Neural crest cell (in vitro differentiated cells): ENCODE measurements at regions not wholly inside any gene's neighbourhood (a gene's known extent, or its start where the extent isn't known, plus 50 kb on each side); places are given as distances from the start of the nearest gene placed in this dataset.
A peak's percentile ranks its signal among the peaks of the same experiment; 100 is the strongest.

ENCODE experiments used
- DNase-seq: peaks from one replicate; pipeline ENCODE4 v3.0.0; 2021; ENCODE audit warnings: low read depth, mixed read lengths, low spot score
- H3K27ac Mint-ChIP-seq: one replicate; pipeline ENCODE4 v1.8.0; 2021; ENCODE audit warnings: mild to moderate bottlenecking, mixed read lengths; ENCODE audit not compliant: unreplicated experiment
- H3K27me3 Mint-ChIP-seq: 2 replicates; pipeline ENCODE4 v1.8.0; 2021; ENCODE audit warnings: low read depth, mild to moderate bottlenecking, mixed read lengths
- H3K36me3 Mint-ChIP-seq: 2 replicates; pipeline ENCODE4 v1.8.0; 2021; ENCODE audit warnings: low read depth, mild to moderate bottlenecking, mixed read lengths
- H3K4me1 Mint-ChIP-seq: 2 replicates; pipeline ENCODE4 v1.8.0; 2021; ENCODE audit warnings: mixed read lengths
- H3K4me3 Mint-ChIP-seq: one replicate; pipeline ENCODE4 v1.8.0; 2021; ENCODE audit warnings: mild to moderate bottlenecking, mixed read lengths
- H3K9me3 Mint-ChIP-seq: 2 replicates; pipeline ENCODE4 v1.8.0; 2021; ENCODE audit warnings: mixed read lengths
- TF ChIP-seq, protein P1 (sequence below): fragments of 200-600 bp; sonication (generic); conservative IDR thresholded peaks from 2 replicates; pipeline ENCODE4 v1.5.0; 2021; ENCODE audit warnings: antibody characterized with exemption, mild to moderate bottlenecking

DNA sequence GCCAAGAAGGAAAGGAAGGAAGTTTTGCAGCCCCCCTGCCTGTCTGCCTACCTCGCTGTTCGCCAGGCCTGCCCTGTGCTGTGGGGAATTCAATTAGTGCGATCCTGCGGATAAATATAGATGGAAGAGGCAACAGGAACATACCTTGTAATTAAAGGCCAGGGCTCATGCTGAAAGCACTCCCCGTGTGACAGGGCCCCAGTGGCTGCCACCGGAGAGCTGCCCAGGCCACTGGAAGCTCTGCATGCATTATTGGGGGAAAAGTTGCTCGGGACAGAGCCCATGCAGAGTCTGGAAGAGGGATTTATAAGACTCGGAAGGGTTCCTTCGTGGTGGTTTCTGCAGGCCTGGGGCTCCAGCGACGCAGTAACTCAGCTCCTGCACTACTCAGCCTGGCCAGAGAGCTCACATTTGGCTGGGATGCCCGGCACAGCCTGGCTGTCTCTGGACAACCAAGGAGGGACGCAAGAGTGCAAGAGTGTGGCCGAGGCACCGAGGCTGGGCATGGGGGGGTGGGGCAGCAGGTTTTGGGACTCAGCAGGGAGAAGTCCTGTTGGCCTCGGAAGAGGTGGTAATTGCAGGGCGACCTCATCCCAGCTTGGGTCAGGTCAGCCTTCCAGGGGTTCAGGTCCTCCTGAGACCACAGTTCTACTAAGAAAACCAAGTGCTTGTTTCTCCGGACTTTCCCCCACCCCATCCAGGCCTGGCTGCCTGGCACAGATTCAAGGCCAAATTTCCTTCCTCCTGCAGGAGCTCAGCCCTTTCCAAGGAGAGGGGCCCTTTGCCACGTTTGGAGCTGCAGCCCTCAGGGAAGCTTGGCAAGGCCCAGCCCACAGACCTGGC is 68.1 kb upstream of the GGTA1 start:
- peaks cover 34% of the 10 kb centered on the region for H3K4me1 Mint-ChIP-seq
- H3K4me3 Mint-ChIP-seq, result no peak overlapping the region
- no peak for DNase-seq
- H3K9me3 Mint-ChIP-seq, result no peaks in the 10 kb centered on the region
- H3K36me3 Mint-ChIP-seq, result no peaks in the 10 kb centered on the region
- H3K27ac Mint-ChIP-seq, result peak overlapping the region; percentile 90
- H3K27me3 Mint-ChIP-seq, result peaks cover 7% of the 10 kb centered on the region
- TF ChIP-seq, protein P1, sequence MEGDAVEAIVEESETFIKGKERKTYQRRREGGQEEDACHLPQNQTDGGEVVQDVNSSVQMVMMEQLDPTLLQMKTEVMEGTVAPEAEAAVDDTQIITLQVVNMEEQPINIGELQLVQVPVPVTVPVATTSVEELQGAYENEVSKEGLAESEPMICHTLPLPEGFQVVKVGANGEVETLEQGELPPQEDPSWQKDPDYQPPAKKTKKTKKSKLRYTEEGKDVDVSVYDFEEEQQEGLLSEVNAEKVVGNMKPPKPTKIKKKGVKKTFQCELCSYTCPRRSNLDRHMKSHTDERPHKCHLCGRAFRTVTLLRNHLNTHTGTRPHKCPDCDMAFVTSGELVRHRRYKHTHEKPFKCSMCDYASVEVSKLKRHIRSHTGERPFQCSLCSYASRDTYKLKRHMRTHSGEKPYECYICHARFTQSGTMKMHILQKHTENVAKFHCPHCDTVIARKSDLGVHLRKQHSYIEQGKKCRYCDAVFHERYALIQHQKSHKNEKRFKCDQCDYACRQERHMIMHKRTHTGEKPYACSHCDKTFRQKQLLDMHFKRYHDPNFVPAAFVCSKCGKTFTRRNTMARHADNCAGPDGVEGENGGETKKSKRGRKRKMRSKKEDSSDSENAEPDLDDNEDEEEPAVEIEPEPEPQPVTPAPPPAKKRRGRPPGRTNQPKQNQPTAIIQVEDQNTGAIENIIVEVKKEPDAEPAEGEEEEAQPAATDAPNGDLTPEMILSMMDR, result no peak

DNA sequence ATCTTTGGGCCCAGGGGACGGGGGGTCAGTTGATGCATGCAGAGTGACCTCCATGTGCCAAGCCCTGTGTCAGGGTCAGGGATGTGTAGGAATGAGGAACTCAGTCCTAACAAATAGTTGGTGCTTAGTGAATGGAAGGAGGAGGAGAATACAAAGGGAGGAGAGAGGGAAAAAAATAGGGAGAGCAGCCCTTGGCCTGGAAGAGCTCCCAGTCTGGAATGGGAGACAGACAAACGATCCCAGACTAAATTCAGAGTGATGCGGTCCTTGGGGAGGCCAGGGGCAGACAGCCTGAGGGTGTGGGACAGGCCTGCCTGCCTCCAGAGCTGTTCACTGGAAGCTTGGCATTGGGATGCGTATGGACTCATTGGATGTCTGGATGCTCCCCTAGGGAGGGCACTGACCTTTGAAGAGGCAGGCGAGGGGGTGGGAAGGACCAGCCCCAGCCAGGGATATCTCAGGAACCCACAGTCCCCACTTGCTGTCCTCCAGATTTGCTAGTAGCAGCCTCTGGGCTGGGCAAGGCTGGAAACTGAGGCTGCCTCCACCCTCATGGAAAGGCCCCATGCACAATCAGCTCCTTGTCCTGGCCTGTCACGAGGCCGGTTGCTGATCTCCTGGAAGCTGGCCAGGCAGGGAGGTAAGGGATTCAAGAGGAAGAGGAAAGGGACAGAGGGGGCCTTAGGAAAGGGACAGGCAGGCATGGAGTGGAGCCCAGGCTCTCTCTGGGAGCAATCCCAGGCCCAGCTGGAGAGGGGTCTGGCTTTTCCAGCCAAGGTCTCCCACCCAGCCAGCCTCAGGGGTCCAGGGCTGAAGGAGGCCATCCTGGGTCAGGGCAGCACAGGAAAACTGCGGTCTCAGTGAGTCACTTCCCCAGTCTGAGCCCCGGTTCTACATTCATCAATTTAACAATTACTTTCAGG is 69.0 kb upstream of the GGTA1 start:
- Mint-ChIP-seq H3K4me1 (peaks cover 35% of the 10 kb centered on the region), H3K9me3 (no peaks in the 10 kb centered on the region), H3K36me3 (no peaks in the 10 kb centered on the region), H3K4me3 (no peak overlapping the region), H3K27ac (peak overlapping the region; percentile 90), H3K27me3 (peaks cover 7% of the 10 kb centered on the region)
- no peak for DNase-seq
- TF ChIP-seq, protein P1, result no peak

DNA sequence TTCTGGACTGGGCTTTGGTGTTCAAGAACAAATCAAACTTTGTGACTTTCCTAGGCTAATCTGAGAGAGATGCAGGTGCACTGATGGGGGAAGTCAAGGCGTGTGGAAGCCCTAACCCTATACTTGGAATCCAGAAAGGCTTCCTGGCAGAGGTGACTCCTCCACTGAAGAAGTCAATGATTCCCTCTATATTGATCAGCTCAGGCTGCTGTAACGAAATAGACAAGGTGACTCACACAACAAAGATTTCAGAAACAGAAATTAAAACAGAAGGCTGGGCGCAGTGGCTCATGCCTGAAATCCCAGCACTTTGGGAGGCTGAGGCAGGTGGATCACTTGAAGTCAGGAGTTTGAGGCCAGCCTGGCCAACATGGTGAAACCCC is 69.6 kb upstream of the GGTA1 start:
- no peak for DNase-seq
- Mint-ChIP-seq H3K9me3 (no peaks in the 10 kb centered on the region), H3K27me3 (peaks cover 7% of the 10 kb centered on the region), H3K4me1 (peaks cover 42% of the 10 kb centered on the region), H3K4me3 (no peak overlapping the region), H3K27ac (peak overlapping the region; percentile 19), H3K36me3 (no peaks in the 10 kb centered on the region)
- TF ChIP-seq, protein P1, result no peak

DNA sequence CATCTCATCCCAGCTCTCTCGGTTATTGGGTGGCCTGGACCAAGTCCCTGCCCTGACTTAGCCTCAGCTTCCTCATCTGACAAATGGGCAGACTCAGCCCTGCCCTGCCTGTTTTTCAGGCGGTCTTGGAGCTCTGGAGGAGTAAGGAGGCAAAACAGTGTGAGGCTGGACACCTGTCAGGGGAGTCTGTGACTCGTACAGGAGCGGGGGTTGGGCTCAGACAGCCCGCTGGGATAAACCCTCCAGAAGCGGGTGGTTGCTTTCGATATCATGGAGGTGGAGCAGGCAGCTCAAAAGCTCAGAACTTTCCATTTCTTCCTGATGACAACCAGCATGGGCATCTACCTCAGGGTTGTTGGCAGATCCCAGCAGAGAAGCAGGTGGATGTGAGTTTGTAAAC is 72.9 kb upstream of the GGTA1 start:
- H3K4me3 Mint-ChIP-seq, result no peak overlapping the region

More for the DNA sequence above, 72.9 kb upstream of the GGTA1 start:
- Mint-ChIP-seq H3K27me3 (peaks cover 7% of the 10 kb centered on the region), H3K4me1 (peaks cover 61% of the 10 kb centered on the region), H3K27ac (no peak overlapping the region), H3K36me3 (no peaks in the 10 kb centered on the region), H3K9me3 (no peaks in the 10 kb centered on the region)
- DNase-seq, result no peak
- TF ChIP-seq, protein P1, result no peak
